ENCODE measurements at regions not wholly inside any gene's neighbourhood (a gene's known extent, or its start where the extent isn't known, plus 50 kb on each side); places are given as distances from the start of the nearest gene placed in this dataset.
"Not testable (repeated sequence)": the region's sequence is repeated elsewhere in the genome, so short reads cannot be mapped to it uniquely, and the experiment has no call there.

DNA sequence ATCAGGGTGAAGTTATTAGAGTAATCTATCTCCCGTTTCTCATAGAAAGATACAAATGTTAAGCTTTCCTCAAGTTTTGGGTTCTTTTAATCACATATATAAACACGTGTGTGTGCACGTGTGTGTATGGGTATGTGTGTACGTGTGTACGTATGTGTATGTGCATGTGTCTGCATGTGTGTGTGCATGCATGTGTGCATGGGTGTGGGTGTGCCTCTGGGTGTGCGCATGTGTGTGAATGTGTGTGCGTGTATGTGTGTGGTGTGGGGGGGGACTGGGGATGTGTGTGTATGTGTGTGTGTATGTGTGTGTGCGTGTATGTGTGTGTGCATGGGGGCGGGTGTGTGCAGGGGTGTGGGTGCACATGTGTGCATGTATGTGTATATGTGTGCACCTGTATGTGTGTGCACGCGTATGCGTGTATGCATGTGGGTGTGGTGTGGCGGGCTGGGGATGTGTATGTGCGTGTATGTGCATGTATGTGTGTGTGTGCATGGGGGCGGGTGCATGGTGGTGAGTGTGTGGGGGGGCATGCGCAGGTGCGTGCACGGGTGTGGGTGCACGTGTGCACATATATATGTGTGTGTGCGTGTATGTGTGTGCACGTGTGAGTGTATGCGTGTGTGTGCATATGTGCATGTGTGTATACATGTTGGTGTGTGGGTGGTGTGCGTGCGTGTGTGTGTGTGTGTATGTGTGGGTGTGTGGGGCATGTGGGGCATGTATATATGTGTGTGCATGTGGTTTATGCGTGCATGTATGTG lies 304.0 kb downstream of the MBD2 start:
- no peak for DNase-seq

DNA sequence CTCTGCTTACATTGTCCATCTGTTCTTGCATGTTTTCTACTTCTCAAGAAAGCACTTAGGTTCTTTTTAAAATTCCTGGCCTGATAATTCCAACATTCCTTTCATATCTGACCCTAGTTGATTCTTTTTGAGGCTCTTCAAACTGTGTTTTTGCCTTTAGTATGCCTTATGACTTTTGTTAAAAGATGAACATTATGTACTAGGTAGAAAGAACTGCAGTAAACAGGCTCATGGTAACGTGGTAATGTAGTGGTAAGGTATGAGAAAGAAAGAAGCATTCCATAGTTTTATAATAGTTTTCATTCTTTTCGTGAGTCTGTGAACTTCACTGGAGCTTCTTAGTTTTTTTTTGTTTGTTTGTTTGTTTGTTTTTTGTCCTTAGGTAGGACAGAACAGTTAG lies 306.4 kb downstream of the MBD2 start:
- no peak for DNase-seq

DNA sequence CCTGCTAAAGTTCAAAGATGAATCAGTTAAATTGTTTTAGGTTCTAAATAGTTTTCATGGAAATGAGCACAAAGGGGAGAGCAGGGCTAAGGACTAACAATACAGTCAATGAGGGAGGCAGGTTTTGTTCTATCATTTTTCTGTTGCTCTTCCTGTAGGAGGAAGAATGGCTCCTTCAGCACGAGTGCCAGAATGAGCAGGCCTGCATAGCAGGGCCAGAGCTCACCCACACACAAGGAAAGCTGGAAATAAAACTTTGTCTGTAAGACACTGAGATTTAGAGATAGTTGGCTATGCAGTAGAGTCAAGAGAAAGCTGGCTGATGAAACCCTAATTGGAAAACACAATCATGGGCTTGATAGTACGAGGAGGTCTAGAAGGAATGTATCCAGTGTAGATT lies 313.3 kb downstream of the MBD2 start:
- DNase-seq = no peak

DNA sequence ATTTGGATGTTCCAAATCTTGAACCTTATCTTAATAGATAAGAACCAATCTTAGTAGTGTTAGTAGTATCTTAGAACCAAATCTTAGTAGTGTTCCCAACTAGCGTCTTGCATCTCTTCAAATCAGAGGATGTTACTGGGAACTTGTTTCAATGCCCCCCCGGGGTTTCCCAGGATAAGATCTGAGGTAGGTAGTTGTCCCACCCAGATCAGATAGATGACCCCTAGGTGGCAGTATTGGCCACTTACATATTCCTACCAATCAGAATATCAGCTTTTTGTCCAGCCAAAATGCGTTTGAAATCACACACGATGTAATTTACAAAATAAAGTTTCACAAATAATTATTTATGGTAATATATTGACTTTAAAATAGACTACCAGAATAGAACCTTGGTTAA lies 314.8 kb downstream of the MBD2 start:
- DNase-seq = no peak

DNA sequence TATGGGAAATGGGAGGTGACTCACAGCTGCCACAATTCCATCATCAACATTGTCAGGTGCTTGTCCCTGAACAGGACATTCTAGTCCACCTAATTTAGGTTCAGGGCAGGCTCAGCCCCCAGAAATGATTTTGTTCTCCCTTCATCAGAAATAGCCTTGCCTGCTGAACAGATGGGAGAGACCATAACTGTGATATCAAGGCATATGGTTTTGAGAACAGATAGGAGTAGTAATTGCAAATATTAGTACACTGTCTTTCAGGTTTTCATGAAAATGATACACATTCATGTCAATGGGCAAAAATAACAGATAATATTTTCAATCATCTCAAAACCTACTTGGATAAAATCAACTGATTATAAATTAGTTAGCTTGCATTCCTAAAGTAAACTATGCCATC lies 316.5 kb downstream of the MBD2 start:
- DNase-seq = no peak

DNA sequence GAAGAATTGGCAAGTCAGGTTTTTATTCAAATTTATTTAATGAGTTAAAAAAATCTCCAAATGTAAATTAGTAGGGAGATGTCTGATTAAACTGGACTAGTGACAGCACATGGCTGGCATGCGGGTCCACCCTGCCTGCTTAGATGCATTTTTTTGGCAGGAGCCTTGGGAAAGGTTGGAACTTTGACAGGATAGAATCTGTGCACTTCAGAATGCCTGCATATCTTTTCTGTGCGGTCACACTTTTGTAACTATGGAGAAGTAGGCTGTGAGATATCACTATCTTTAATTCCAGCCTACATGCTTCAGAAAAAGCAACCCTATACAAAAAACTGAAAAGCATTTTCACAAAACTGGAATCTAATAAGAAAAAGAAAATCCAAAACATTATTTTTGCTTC lies 317.8 kb downstream of the MBD2 start:
- no peak for DNase-seq

DNA sequence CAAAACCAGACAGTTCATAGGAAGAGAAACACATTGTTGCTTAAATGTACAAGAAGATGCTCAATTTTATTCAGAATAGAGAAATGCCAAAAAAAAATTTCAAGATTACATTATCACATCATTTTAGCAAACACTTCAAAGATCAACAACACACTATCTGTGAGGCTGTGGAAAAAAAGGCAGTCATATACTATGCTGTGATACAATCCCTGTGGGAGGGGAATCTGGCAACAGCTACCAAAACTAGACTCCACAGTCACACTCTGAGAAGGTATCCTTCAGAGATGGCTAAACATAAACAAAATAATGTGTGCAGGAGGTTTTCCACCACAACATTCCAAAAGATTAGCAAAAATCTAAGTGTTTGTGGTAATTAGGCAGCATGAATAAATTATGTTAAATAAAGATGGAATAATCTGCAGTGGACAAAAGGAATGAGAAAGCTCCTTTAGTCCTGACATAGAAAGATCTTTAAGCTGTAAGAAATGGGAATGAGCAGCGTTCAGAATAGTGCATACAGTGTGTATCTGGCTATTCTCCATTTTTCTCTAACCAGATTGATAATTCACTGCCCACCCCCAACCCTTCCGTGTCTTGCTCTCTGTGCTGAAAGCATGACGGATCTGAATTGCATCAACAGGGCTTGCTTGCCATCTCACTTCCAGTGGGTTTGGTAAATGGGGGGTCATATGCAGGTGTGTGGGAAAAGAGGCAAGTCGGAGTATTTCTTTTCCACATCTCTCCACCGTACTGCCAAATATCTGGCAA lies 329.6 kb downstream of the MBD2 start:
- no peak for DNase-seq

DNA sequence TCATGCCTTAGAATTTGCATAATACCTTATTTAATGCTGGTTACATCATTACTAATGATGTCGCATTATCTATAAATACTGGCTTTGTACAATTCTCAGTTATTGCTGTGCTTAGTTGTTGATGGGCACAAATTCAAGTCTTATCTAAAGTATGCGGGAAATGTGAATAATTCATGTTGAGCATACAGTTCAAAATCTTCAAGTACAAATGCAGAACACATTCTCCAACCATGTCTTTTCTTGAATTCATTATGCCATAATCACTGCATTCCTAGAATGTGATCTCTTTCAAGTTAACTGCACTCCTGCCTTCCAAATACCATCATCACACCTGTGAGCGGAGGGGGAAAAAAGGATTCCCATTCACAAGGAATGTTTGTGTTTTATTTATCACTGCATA lies 337.0 kb downstream of the MBD2 start:
- no peak for DNase-seq

DNA sequence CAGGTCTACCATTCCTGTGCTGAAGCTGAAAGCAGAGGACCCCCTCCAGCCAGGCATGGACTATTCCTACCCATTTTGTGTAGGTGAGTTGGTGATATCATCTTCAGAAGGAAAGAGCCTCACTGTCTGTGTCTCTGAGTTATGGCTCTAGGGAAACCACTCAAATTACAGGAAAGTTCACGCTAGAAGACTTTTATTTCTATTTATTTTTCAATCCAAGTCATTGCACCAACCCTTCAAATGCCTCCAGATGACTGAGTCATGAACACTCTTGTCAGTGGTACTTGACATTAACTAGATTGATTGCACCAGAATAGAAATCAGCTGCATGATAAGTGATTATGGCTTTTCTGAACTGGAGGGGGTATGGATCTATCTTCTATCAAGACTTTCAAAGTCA lies 338.4 kb downstream of the MBD2 start:
- DNase-seq = peak; percentile 29

DNA sequence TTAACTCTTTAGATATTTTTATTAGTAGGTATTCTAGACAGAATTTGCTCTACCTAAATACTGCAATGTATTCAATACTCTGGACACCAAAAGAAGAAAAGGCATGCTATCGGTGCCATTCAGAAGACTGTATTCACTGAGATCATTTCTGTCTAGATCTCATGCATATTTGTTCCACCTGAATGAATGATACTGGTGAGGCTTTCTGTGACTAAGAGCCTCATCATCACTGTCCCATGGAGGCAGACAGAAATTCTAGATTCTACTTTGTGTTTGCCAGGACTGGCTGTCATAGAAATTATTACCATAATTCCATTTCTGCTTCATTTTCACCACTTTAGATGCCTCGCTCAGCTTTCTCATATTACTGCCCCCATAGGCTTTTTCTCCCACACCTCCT lies 340.7 kb downstream of the MBD2 start:
- DNase-seq = no peak

DNA sequence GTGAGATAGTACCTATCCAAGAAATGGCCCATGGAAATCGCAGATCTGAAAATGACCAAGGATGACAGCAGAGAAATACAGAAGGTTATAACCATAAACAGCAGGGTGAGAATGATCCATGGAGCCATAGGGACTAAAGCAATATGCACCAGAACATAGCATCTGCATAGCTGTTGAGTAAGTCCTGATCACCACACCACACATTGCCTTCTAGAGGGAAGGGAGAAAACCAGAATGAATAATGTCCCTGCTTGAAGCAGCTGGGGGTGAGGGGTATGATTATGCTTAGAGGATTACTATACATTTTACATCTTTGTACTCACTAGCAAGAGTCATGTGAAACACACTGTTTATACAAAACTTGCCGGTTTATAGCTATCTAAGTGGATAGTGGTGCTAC lies 350.4 kb downstream of the MBD2 start:
- no peak for DNase-seq

DNA sequence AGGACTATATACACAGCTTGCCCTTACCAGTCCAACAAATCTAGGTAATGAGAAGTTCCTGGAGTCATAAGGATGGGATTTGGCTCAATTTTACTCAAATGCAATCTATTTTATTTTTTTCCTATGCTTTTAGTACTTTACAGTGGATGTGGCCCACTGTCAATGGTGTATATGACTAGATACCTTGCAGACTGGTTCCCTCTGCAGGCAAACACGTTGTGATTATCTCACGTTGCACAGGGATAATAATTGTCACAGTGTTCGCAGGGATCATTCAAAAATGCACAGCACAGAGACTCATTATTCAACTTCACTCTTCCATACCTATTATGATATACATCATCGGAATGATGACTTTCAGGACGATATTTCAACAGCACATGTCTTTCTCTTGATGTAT lies 359.7 kb downstream of the MBD2 start:
- DNase-seq = no peak

DNA sequence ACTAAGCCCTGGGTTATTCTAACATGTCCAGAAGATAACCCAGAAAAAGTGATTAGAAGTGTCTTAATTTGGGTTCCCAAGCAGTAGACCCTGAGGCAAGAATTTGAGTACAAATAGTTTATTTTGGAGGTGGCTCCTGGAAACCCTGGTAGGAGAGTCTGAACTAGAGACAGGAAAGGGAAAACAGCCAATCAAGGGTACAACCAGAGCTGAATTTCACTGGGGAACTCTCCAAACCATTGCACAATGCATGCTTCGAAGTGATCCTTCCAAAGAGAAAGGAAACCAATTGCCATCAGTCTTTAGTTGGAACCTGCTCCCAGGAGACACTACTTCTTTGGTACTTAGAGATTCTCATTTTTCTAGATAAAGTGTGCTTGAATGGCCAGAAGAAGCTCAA lies 361.5 kb downstream of the MBD2 start:
- no peak for DNase-seq

DNA sequence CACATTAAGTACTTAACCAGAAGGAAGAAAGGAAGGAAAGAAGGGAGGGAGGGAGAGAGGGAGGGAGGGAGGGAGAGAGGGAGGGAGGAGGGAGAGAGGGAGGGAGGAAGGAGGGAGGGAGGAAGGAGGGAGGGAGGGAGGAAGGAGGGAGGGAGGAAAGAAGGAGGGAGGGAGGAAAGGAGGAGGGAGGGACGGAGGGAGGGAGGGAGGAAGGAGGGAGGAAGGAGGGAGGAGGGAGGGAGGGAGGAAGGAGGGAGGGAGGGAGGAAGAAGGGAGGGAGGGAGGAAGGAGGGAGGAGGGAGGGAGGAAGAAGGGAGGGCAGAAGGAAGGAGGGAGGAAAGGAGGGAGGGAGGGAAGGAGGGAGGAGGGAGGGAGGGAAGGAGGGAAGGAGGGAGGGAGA lies 363.3 kb downstream of the MBD2 start:
- DNase-seq = no peak

DNA sequence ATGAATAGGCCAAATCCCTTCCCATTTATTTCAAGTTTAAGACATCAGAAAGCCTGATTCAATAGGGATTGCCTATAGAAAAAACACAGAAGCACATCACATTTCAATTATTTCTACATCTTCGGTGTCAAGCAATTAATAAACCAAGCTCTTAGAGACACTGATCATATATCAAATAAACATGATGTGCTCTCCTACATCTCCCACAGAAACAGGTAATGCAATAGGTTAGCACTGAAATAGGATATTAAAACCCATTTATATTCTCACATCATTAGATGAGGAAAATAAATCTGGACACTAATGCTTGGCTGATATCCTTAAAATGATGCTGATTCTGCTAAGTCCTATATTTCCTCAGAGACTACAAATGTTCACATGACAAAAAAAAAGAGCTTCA lies 364.7 kb downstream of the MBD2 start:
- DNase-seq = no peak

DNA sequence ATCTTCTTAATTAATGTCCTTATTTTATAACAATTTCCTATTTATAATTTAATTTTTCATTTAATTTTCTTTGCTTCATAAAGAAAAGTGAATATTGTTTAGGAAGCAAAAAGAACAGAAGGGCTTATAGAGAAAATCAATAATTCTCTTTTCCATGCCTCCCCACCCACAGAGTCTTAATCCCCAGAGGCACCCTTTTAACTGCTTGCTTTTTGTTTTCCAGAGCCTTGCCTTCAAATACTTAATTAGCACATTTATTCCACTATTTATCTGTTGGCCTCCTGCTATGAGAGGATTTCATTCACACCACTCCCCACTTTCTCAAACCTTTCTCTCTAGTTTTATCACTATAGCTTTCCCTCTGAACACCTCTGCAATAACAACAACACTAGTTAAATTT lies 373.6 kb downstream of the MBD2 start:
- no peak for DNase-seq

DNA sequence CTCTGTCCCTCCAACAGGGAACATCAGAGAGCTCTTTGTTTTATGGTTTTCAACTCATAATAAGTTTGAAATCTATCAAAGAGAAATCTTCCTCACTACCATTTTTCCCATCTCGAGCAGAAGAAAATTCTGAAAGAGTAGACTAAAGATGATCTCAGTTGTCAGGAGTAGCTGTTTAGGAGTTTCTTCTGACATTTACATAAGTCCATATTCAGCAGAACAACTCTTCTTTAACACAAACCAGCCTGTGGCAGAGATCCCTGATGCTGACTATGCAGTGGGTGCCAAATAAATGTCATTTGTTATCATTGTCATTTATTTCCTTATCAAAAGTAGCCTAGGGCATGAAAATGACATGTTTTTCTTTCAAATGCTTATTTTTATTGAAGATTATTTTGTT lies 380.7 kb downstream of the MBD2 start:
- no peak for DNase-seq

DNA sequence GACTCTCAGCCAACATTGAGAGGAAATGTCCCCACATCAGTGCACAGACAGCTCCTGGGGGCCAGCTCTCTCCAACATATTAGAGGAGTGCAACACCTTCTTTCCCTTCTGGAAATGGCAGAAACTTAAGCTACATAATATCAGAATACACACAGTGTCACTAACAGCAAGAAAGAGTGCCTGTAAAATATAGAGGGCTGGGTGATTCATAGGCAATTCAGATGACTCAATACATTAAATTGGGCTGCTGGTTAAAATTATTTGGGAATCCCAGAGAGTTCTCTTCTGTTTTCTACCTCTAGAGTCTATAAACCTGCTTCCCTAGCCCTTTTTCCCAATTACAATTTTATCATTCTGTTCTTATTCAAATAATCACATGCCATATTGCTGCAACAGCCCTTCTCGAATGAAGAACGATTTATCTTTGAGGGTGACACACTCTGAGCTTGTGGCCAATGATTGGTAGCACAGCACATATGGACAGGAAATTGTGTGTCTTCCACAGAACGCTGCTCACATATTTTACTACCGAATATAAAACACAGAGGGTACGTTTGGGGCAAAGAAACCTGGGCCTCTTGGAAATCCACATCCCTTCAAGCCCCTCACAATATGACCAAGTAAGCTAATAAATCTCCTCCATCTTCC lies 381.2 kb downstream of the MBD2 start:
- DNase-seq = no peak

DNA sequence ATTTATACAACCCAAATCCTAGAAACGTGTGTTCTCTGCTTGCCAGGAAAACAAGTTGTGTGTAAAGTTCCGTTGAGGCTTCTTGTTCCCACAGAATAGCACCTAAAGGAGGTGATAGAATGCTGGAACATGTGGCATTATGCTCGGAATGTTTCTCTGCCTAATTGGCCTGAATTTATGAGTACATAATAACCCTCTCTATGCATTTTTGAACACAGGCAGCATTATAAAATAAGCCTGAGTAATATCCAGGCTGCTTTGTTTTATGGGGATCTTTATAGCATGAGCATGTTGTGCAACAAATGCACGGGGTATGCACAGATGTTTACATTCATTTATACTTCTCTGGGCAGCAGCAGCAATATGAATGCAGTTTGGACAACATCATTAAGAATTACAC lies 385.7 kb downstream of the MBD2 start:
- no peak for DNase-seq

DNA sequence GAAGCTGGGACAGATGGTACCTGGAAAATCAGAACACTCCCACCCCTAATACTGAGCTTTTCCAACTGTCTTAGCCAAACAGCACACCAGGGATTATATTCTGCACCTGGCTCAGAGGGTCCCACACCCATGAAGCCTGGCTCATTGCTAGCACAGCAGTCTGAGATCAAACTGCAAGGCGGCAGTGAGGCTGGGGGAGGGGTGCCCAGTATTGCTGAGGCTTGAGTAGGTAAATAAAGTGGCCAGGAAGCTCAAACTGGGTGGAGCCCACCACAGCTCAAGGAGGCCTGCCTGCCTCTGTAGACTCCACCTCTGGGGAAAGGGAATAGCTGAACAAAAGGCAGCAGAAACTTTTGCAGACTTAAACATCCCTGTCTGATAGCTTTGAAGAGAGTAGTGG lies 403.3 kb downstream of the MBD2 start:
- not testable (repeated sequence) for DNase-seq

DNA sequence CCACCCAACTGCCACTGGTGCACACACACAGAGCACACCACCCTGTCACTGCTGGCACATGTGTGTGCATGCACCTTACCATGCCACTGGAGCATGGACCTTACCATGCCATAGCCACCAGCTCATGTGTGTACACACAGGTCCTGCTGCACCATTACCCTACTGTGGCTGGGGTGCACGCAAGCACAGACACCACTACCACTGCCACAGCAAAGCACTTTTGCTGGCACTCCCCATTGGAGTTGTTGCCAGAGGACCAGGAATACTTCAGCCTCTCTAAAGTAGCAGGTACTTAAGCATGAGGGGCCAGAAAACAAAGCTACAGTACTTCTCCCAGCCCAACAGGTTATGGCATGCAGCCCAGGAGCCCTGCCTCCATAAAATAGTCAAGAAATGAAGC lies 404.8 kb downstream of the MBD2 start:
- DNase-seq = no peak

DNA sequence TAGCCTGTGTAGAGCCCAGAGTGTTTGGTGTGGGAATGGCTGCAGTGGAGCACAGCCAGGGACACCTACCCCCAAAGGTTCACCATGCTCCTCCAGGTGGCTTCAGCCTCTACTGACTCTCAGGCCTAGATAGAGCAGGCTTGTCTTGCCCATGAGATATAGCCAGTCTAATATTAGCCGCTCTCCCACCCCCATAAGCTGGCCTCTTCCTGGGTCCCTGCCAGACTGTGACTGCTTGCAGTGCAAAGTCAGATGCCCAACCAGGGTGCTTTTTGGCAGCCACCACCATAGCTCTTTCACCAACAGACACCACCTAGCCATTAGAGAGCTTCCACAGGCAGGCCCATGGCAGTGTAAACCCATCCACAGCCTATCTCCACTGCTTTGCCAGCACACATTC lies 405.3 kb downstream of the MBD2 start:
- no peak for DNase-seq
